GM12878 (cell line): ENCODE measurements at regions not wholly inside any gene's neighbourhood (a gene's known extent, or its start where the extent isn't known, plus 50 kb on each side); places are given as distances from the start of the nearest gene placed in this dataset.

ENCODE experiments used
- ATAC-seq: fragments of 200-7000 bp; cut with Tn5 transposase; 3 replicates; pipeline ENCODE4 v1.9.1; 2020; ENCODE audit warnings: mild to moderate bottlenecking, moderate library complexity
- BruUV-seq: library from RNA; stranded (reverse); fragments of 400-500 nt; replicated peaks from 2 replicates; lab custom pipeline; 2021; lab: Mats Ljungman, UMichigan
- CTCF ChIA-PET: fragments of 300-600 bp; sonication (Branson Sonifier 250); formaldehyde crosslinking; extraction: SDS; loops from one replicate; lab custom pipeline; 2021; ENCODE audit warnings: inconsistent platforms; lab: Yijun Ruan, JAX
- POLR2A ChIA-PET: fragments of 350-600 bp; formaldehyde crosslinking; extraction: SDS; loops from one replicate; lab custom pipeline; 2021; ENCODE audit warnings: inconsistent platforms; lab: Charles Lee
- RAD21 ChIA-PET: fragments of 300-600 bp; sonication (Branson Sonifier 250); formaldehyde crosslinking; loops from one replicate; lab custom pipeline; 2023; ENCODE audit warnings: antibody characterized with exemption; ENCODE audit not compliant: unreplicated experiment; lab: Charles Lee
- SMC1A ChIA-PET: fragments of 300-600 bp; sonication (Branson Sonifier 250); formaldehyde crosslinking; loops from one replicate; lab custom pipeline; 2023; ENCODE audit not compliant: unreplicated experiment, uncharacterized antibody; lab: Charles Lee
- DNase-seq: peaks from one replicate; pipeline ENCODE4 v3.0.0-alpha.2; 2011; ENCODE audit warnings: low read depth, low spot score
- FAIRE-seq: peaks from 3 replicates; lab custom pipeline; 2011; peaks lifted over from hg19 to GRCh38; lab: Jason Lieb, UNC
- H2AFZ ChIP-seq: 2 replicates; pipeline ENCODE4 v1.6.0; 2011; ENCODE audit warnings: low read depth, low read length, control low read depth; ENCODE audit not compliant: control insufficient read depth
- H3K27ac ChIP-seq: 2 replicates; pipeline ENCODE4 v1.5.1; 2011; ENCODE audit warnings: control low read depth; ENCODE audit not compliant: control insufficient read depth, insufficient read depth
- H3K27me3 ChIP-seq, 2 experiments: replicated peaks in 1 of 2; 2 replicates each; pipeline versions ENCODE4 v1.6.0 to v1.6.1; 2011; ENCODE audit warnings: low read length in 1 of 2; ENCODE audit not compliant: control insufficient read depth in 2 of 2, insufficient read depth in 2 of 2
- H3K36me3 ChIP-seq, 2 experiments: 2 replicates each; pipeline ENCODE4 v1.5.1; 2011; ENCODE audit warnings: low read length in 1 of 2; ENCODE audit not compliant: control insufficient read depth in 2 of 2, insufficient read depth in 2 of 2
- H3K4me1 ChIP-seq: 2 replicates; pipeline ENCODE4 v1.6.1; 2011; ENCODE audit warnings: mild to moderate bottlenecking, low read length, moderate library complexity, mixed read lengths; ENCODE audit not compliant: control insufficient read depth, insufficient read depth
- H3K4me2 ChIP-seq: 2 replicates; pipeline ENCODE4 v1.6.0; 2011; ENCODE audit warnings: control low read depth; ENCODE audit not compliant: control insufficient read depth, insufficient read depth
- H3K4me3 ChIP-seq: fragments of 200-600 bp; sonication (generic); 2 replicates; pipeline ENCODE4 v1.5.1; 2016
- H3K79me2 ChIP-seq: 2 replicates; pipeline ENCODE4 v1.6.0; 2011; ENCODE audit warnings: low read length; ENCODE audit not compliant: control insufficient read depth, insufficient read depth
- H3K9ac ChIP-seq: 2 replicates; pipeline ENCODE4 v1.8.0; 2011; ENCODE audit warnings: low read length, control low read depth, mixed read lengths; ENCODE audit not compliant: control insufficient read depth, insufficient read depth
- H3K9me3 ChIP-seq: replicated peaks from 3 replicates; pipeline ENCODE4 v1.5.1; 2011; ENCODE audit warnings: mild to moderate bottlenecking, low read length; ENCODE audit not compliant: control insufficient read depth, insufficient read depth
- H4K20me1 ChIP-seq: 2 replicates; pipeline ENCODE4 v1.6.0; 2011; ENCODE audit not compliant: control insufficient read depth, insufficient read depth
- BACH1 ChIP-seq: fragments of 450-650 bp; IDR thresholded peaks from 2 replicates; pipeline ENCODE4 v1.6.1; 2017; ENCODE audit warnings: mild to moderate bottlenecking, borderline replicate concordance
- CHD2 ChIP-seq: IDR thresholded peaks from 2 replicates; pipeline ENCODE4 v1.6.1; 2011; ENCODE audit warnings: low read depth, low read length, improper control_type of control experiment, borderline replicate concordance
- CREB1 ChIP-seq: IDR thresholded peaks from 2 replicates; pipeline ENCODE4 v1.6.1; 2012; ENCODE audit warnings: low read depth, mild to moderate bottlenecking, inconsistent platforms
- EGR1 ChIP-seq, 2 experiments: IDR thresholded peaks; 1 replicate in 1 of 2; 2 replicates in 1 of 2; pipeline ENCODE4 v1.6.1; 2011 to 2012; ENCODE audit warnings: low read depth in 2 of 2, low read length in 2 of 2, borderline replicate concordance in 1 of 2, mild to moderate bottlenecking in 1 of 2, moderate library complexity in 1 of 2
- FOXK2 ChIP-seq: fragments of 450-650 bp; IDR thresholded peaks from 2 replicates; pipeline ENCODE4 v1.6.1; 2017; ENCODE audit warnings: mild to moderate bottlenecking, moderate library complexity
- IKZF2 ChIP-seq, 2 experiments: fragments of 450-650 bp; IDR thresholded peaks; 2 replicates each; pipeline ENCODE4 v1.6.1; 2017; ENCODE audit warnings: mild to moderate bottlenecking in 2 of 2, moderate library complexity in 2 of 2
- MTA3 ChIP-seq: IDR thresholded peaks from 2 replicates; pipeline ENCODE4 v1.6.1; 2012; ENCODE audit warnings: low read length, inconsistent platforms, borderline replicate concordance
- RELA ChIP-seq: fragments of 450-650 bp; IDR thresholded peaks from 2 replicates; pipeline ENCODE4 v1.8.0; 2014; ENCODE audit warnings: borderline replicate concordance; ENCODE audit not compliant: partially characterized antibody
- RFX5 ChIP-seq: IDR thresholded peaks from 2 replicates; pipeline ENCODE4 v1.6.1; 2011; ENCODE audit warnings: low read depth, low read length, improper control_type of control experiment
- TBL1XR1 ChIP-seq: IDR thresholded peaks from 2 replicates; pipeline ENCODE4 v1.6.1; 2012; ENCODE audit warnings: low read depth, low read length, improper control_type of control experiment
- TCF12 ChIP-seq: IDR thresholded peaks from 2 replicates; pipeline ENCODE4 v1.6.1; 2011; ENCODE audit warnings: low read depth, mild to moderate bottlenecking, low read length
- ZBED1 ChIP-seq: IDR thresholded peaks from 2 replicates; pipeline ENCODE4 v1.6.1; 2016; ENCODE audit warnings: borderline replicate concordance
- ZNF207 ChIP-seq: fragments of 450-650 bp; IDR thresholded peaks from 2 replicates; pipeline ENCODE4 v1.6.1; 2014; ENCODE audit warnings: antibody characterized with exemption, mild to moderate bottlenecking, borderline replicate concordance
- ZZZ3 ChIP-seq: IDR thresholded peaks from 2 replicates; pipeline ENCODE4 v1.6.1; 2011; ENCODE audit warnings: low read depth; ENCODE audit not compliant: control insufficient read depth, insufficient read length
- WGBS: methylation state at CpG from one replicate; pipeline ENCODE4 v1.1.6; 2016; ENCODE audit warnings: low lambda C conversion rate; ENCODE audit not compliant: insufficient replicate concordance, insufficient coverage; ENCODE audit errors: missing lambda C conversion rate; 5-methylcytosine and 5-hydroxymethylcytosine counted together
- in situ Hi-C: fragments of 300-500 bp; cut with MboI; formaldehyde crosslinking; loops from 9 replicates; pipeline ENCODE4 v1.14.3; 2018; ENCODE audit warnings: mixed read lengths
- intact Hi-C: fragments of 100-400 bp; cut with micrococcal nuclease; formaldehyde crosslinking; loops from one replicate; pipeline ENCODE4 v1.14.2; 2022; ENCODE audit not compliant: unreplicated experiment

- DNase-seq (no peak), ATAC-seq (no peak), FAIRE-seq (no peak)
- Histone ChIP-seq H3K4me2 (no peak overlapping the region), H3K9ac (no peak overlapping the region), H3K79me2 (no peaks in the 10 kb centered on the region), H2AFZ (no peak overlapping the region), H4K20me1 (no peaks in the 10 kb centered on the region), H3K27ac (no peak overlapping the region), H3K4me1 (peaks cover 4% of the 10 kb centered on the region; the same call in 1 of the 2 replicates), H3K36me3 (no peaks in the 10 kb centered on the region), H3K4me3 (no peak overlapping the region), H3K9me3 (peaks cover 8% of the 10 kb centered on the region), H3K27me3 (no peaks in the 10 kb centered on the region)
- TF ChIP-seq CHD2: no peak
- no peak for TF ChIP-seq ZNF207
- no peak for TF ChIP-seq TCF12
- TF ChIP-seq BACH1: no peak
- TF ChIP-seq FOXK2: no peak
- no peak for TF ChIP-seq RELA
- TF ChIP-seq RFX5: no peak
- no peak for TF ChIP-seq TBL1XR1
- no peak for TF ChIP-seq IKZF2 (IDR thresholded peaks at IDR 0.05)
- no peak for TF ChIP-seq ZBED1
- no peak for TF ChIP-seq CREB1
- no peak for TF ChIP-seq ZZZ3
- no peak for TF ChIP-seq MTA3
- no peak for TF ChIP-seq EGR1 (IDR thresholded peaks at IDR 0.05; ENCODE audit: borderline replicate concordance in 1 of 2, low read depth in 2 of 2, low read length in 2 of 2)
- CTCF ChIA-PET: interaction anchor here (0.6 to 3.2 kb wide), 5 partner anchors 10 to 302 kb away, joined by 3 to 14 read pairs (median 4); no protein-coding TSS in a partner anchor
- BruUV-seq: no TSS peak
- in situ Hi-C loops (no loop called here), intact Hi-C loops (no loop called here)
- POLR2A ChIA-PET: no interaction called here
- SMC1A ChIA-PET: no interaction called here
- RAD21 ChIA-PET: no interaction called here
- WGBS: 89% methylated on average over 5 of the region's 5 CpGs
Measured at GRCh38 chr5:72599519-72600370, 92.5 kb upstream of the ZNF366 start.
